Lower leg skin (tissue), 3 donors: ENCODE measurements at regions not wholly inside any gene's neighbourhood (a gene's known extent, or its start where the extent isn't known, plus 50 kb on each side); places are given as distances from the start of the nearest gene placed in this dataset.

ENCODE experiments used
- CTCF ChIP-seq, 3 donors: fragments of 450-650 bp; IDR thresholded peaks; one replicate each; pipeline ENCODE4 v1.5.1; 2016; ENCODE audit warnings: antibody characterized with exemption in 3 of 3, mild to moderate bottlenecking in 3 of 3, moderate library complexity in 2 of 3
- POLR2A ChIP-seq, 2 donors: fragments of 450-650 bp; IDR thresholded peaks; one replicate each; pipeline ENCODE4 v1.6.1; 2016 to 2017; ENCODE audit warnings: antibody characterized with exemption in 2 of 2, mild to moderate bottlenecking in 1 of 2, moderate library complexity in 1 of 2

GRCh38 chr3:111438283-111438682 lies 103.7 kb upstream of the CD96 start:
- TF ChIP-seq POLR2A (IDR thresholded peaks at IDR 0.05) (no peak), CTCF (IDR thresholded peaks at IDR 0.05) (no peak)
